Stimulated activated CD4-positive, alpha-beta T cell treated with anti-CD3 and anti-CD28 coated beads, Interleukin-12 subunit alpha, Interleukin-12 subunit beta, amount 100 ng/mL, for 4 hours (primary cell): ENCODE measurements at regions not wholly inside any gene's neighbourhood (a gene's known extent, or its start where the extent isn't known, plus 50 kb on each side); places are given as distances from the start of the nearest gene placed in this dataset.

Experiments used
- DNase-seq: peaks from one replicate; pipeline ENCODE4 v3.0.0-alpha.2; 2020

GRCh38 chr16:6252541-6252940 is 1080.1 kb upstream of the RBFOX1 start:
- DNase-seq: no peak

- no peak for DNase-seq
Observed at GRCh38 chr16:6250511-6250910, 1082.1 kb upstream of the RBFOX1 start.

- DNase-seq: no peak
Observed at GRCh38 chr16:6249863-6250262, 1082.8 kb upstream of the RBFOX1 start.

- no peak for DNase-seq
Observed at GRCh38 chr16:6248199-6248598, 1084.4 kb upstream of the RBFOX1 start.

GRCh38 chr16:6247775-6248174 is 1084.9 kb upstream of the RBFOX1 start:
- DNase-seq: no peak

- DNase-seq: no peak
Observed at GRCh38 chr16:6247150-6247549, 1085.5 kb upstream of the RBFOX1 start.

GRCh38 chr16:6246266-6246665 is 1086.4 kb upstream of the RBFOX1 start:
- DNase-seq: no peak

- no peak for DNase-seq
Observed at GRCh38 chr16:6232056-6232455, 1100.6 kb upstream of the RBFOX1 start.

- no peak for DNase-seq
Observed at GRCh38 chr16:6231398-6231797, 1101.2 kb upstream of the RBFOX1 start.

GRCh38 chr16:6229186-6229585 is 1103.5 kb upstream of the RBFOX1 start:
- no peak for DNase-seq

GRCh38 chr16:6218855-6219254 is 1113.8 kb upstream of the RBFOX1 start:
- no peak for DNase-seq

- no peak for DNase-seq
Observed at GRCh38 chr16:6216836-6217235, 1115.8 kb upstream of the RBFOX1 start.

- no peak for DNase-seq
Observed at GRCh38 chr16:6211644-6212043, 1114.0 kb upstream of the EEF2KMT start.

GRCh38 chr16:6209355-6209930 is 1111.8 kb upstream of the EEF2KMT start:
- no peak for DNase-seq

GRCh38 chr16:6207580-6207979 is 1110.0 kb upstream of the EEF2KMT start:
- DNase-seq: no peak

GRCh38 chr16:6207124-6207523 is 1109.5 kb upstream of the EEF2KMT start:
- no peak for DNase-seq

- DNase-seq: no peak
Observed at GRCh38 chr16:6206080-6206479, 1108.5 kb upstream of the EEF2KMT start.

- no peak for DNase-seq
Observed at GRCh38 chr16:6204945-6205344, 1107.3 kb upstream of the EEF2KMT start.

GRCh38 chr16:6200861-6201260 is 1103.3 kb upstream of the EEF2KMT start:
- no peak for DNase-seq

- DNase-seq: no peak
Observed at GRCh38 chr16:6200271-6200670, 1102.7 kb upstream of the EEF2KMT start.

- no peak for DNase-seq
Observed at GRCh38 chr16:6195966-6196365, 1098.4 kb upstream of the EEF2KMT start.

- no peak for DNase-seq
Observed at GRCh38 chr16:6193718-6194117, 1096.1 kb upstream of the EEF2KMT start.

- DNase-seq: no peak
Observed at GRCh38 chr16:6192984-6193383, 1095.4 kb upstream of the EEF2KMT start.

GRCh38 chr16:6192532-6192931 is 1094.9 kb upstream of the EEF2KMT start:
- no peak for DNase-seq

- DNase-seq: no peak
Observed at GRCh38 chr16:6190776-6191175, 1093.2 kb upstream of the EEF2KMT start.

GRCh38 chr16:6189216-6189615 is 1091.6 kb upstream of the EEF2KMT start:
- DNase-seq: no peak
